Parathyroid adenoma (tissue), 2 donors: ENCODE measurements at regions not wholly inside any gene's neighbourhood (a gene's known extent, or its start where the extent isn't known, plus 50 kb on each side); places are given as distances from the start of the nearest gene placed in this dataset.

Experiments
- H2AFZ ChIP-seq: fragments of 300-600 bp; sonication (generic); one replicate; pipeline ENCODE4 v1.7.0; 2017; ENCODE audit warnings: antibody characterized with exemption, mild to moderate bottlenecking
- H3K27ac ChIP-seq: fragments of 300-600 bp; sonication (generic); one replicate; pipeline ENCODE4 v1.7.0; 2017
- H3K27me3 ChIP-seq: fragments of 300-600 bp; sonication (generic); one replicate; pipeline ENCODE4 v1.7.0; 2017; ENCODE audit warnings: low read length; ENCODE audit not compliant: control insufficient read depth, insufficient read depth
- H3K36me3 ChIP-seq: fragments of 300-600 bp; sonication (generic); one replicate; pipeline ENCODE4 v1.7.0; 2017; ENCODE audit warnings: low read length; ENCODE audit not compliant: control insufficient read depth, insufficient read depth
- H3K4me1 ChIP-seq: fragments of 300-600 bp; sonication (generic); one replicate; pipeline ENCODE4 v1.7.0; 2017; ENCODE audit warnings: control low read depth
- H3K4me2 ChIP-seq: fragments of 300-600 bp; sonication (generic); one replicate; pipeline ENCODE4 v1.7.0; 2017; ENCODE audit warnings: low read length
- H3K4me3 ChIP-seq: fragments of 300-600 bp; sonication (generic); one replicate; pipeline ENCODE4 v1.7.0; 2017; ENCODE audit warnings: low read depth, low read length
- H3K79me2 ChIP-seq: fragments of 300-600 bp; sonication (generic); one replicate; pipeline ENCODE4 v1.7.0; 2017; ENCODE audit warnings: control low read depth
- H3K9ac ChIP-seq: fragments of 300-600 bp; sonication (generic); one replicate; pipeline ENCODE4 v1.7.0; 2017; ENCODE audit warnings: mild to moderate bottlenecking
- H3K9me3 ChIP-seq: fragments of 300-600 bp; sonication (generic); one replicate; pipeline ENCODE4 v1.7.0; 2017; ENCODE audit warnings: low read length; ENCODE audit not compliant: control insufficient read depth
- CTCF ChIP-seq: fragments of 300-600 bp; sonication (generic); IDR thresholded peaks from one replicate; pipeline ENCODE4 v1.7.0; 2017; ENCODE audit warnings: antibody characterized with exemption, mild to moderate bottlenecking
- donor health status: primary hyperparathyroidism.

GRCh38 chr11:116688202-116688540 lies 84.6 kb downstream of the BUD13 start:
- H3K9ac ChIP-seq = no peak overlapping the region
- no peaks in the 10 kb centered on the region for H3K4me1 ChIP-seq
- no peaks in the 10 kb centered on the region for H3K27me3 ChIP-seq
- H2AFZ ChIP-seq = no peak overlapping the region
- TF ChIP-seq CTCF = no peak
- no peaks in the 10 kb centered on the region for H3K9me3 ChIP-seq
- H3K4me3 ChIP-seq = no peak overlapping the region
- no peak overlapping the region for H3K27ac ChIP-seq
- no peaks in the 10 kb centered on the region for H3K36me3 ChIP-seq
- no peaks in the 10 kb centered on the region for H3K79me2 ChIP-seq
- H3K4me2 ChIP-seq = no peak overlapping the region

GRCh38 chr11:116687458-116688201 lies 85.2 kb downstream of the BUD13 start:
- Histone ChIP-seq H3K27ac (no peak overlapping the region), H3K36me3 (no peaks in the 10 kb centered on the region), H3K79me2 (no peaks in the 10 kb centered on the region), H2AFZ (no peak overlapping the region), H3K27me3 (no peaks in the 10 kb centered on the region), H3K4me3 (no peak overlapping the region), H3K4me1 (no peaks in the 10 kb centered on the region), H3K9me3 (no peaks in the 10 kb centered on the region), H3K4me2 (no peak overlapping the region), H3K9ac (no peak overlapping the region)
- TF ChIP-seq CTCF = no peak

GRCh38 chr11:116686866-116687265 lies 85.9 kb downstream of the BUD13 start:
- H3K4me3 ChIP-seq = no peak overlapping the region
- H3K36me3 ChIP-seq = no peaks in the 10 kb centered on the region
- H3K4me2 ChIP-seq = no peak overlapping the region
- no peaks in the 10 kb centered on the region for H3K79me2 ChIP-seq
- no peak for TF ChIP-seq CTCF
- H2AFZ ChIP-seq = no peak overlapping the region
- no peak overlapping the region for H3K27ac ChIP-seq
- no peak overlapping the region for H3K9ac ChIP-seq
- H3K4me1 ChIP-seq = no peaks in the 10 kb centered on the region
- no peaks in the 10 kb centered on the region for H3K27me3 ChIP-seq
- no peaks in the 10 kb centered on the region for H3K9me3 ChIP-seq

GRCh38 chr11:116683982-116684381 lies 88.8 kb downstream of the BUD13 start:
- H3K27me3 ChIP-seq = no peaks in the 10 kb centered on the region
- no peak overlapping the region for H3K4me3 ChIP-seq
- H2AFZ ChIP-seq = no peak overlapping the region
- no peaks in the 10 kb centered on the region for H3K9me3 ChIP-seq
- H3K79me2 ChIP-seq = no peaks in the 10 kb centered on the region
- no peak overlapping the region for H3K9ac ChIP-seq
- TF ChIP-seq CTCF = no peak
- no peak overlapping the region for H3K4me2 ChIP-seq
- H3K27ac ChIP-seq = no peak overlapping the region
- H3K4me1 ChIP-seq = no peaks in the 10 kb centered on the region
- H3K36me3 ChIP-seq = no peaks in the 10 kb centered on the region
